DOHH2 (cell line): ENCODE measurements at regions not wholly inside any gene's neighbourhood (a gene's known extent, or its start where the extent isn't known, plus 50 kb on each side); places are given as distances from the start of the nearest gene placed in this dataset.
"Not testable (repeated sequence)": the region's sequence is repeated elsewhere in the genome, so short reads cannot be mapped to it uniquely, and the experiment has no call there.

Source experiments
- EZH2phosphoT487 ChIP-seq: fragments of 200-600 bp; sonication (generic); IDR thresholded peaks from 2 replicates; pipeline ENCODE4 v1.6.1; 2017; ENCODE audit warnings: borderline replicate concordance, mild to moderate bottlenecking, antibody characterized with exemption, low read length, moderate library complexity, mixed read lengths
- TF ChIP-seq, protein P1 (sequence below): fragments of 200-600 bp; sonication (generic); IDR thresholded peaks from one replicate; pipeline ENCODE4 v1.5.1; 2014; ENCODE audit warnings: antibody characterized with exemption, mild to moderate bottlenecking, low read depth, low read length; ENCODE audit not compliant: poor library complexity, severe bottlenecking

- TF ChIP-seq, protein P1, sequence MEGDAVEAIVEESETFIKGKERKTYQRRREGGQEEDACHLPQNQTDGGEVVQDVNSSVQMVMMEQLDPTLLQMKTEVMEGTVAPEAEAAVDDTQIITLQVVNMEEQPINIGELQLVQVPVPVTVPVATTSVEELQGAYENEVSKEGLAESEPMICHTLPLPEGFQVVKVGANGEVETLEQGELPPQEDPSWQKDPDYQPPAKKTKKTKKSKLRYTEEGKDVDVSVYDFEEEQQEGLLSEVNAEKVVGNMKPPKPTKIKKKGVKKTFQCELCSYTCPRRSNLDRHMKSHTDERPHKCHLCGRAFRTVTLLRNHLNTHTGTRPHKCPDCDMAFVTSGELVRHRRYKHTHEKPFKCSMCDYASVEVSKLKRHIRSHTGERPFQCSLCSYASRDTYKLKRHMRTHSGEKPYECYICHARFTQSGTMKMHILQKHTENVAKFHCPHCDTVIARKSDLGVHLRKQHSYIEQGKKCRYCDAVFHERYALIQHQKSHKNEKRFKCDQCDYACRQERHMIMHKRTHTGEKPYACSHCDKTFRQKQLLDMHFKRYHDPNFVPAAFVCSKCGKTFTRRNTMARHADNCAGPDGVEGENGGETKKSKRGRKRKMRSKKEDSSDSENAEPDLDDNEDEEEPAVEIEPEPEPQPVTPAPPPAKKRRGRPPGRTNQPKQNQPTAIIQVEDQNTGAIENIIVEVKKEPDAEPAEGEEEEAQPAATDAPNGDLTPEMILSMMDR = not testable (repeated sequence)
- not testable (repeated sequence) for TF ChIP-seq EZH2phosphoT487
Measured at GRCh38 chr3:75260975-75261374, 403.2 kb upstream of the FRG2C start.
